Astrocyte (in vitro differentiated cells and primary cell): ENCODE measurements at regions not wholly inside any gene's neighbourhood (a gene's known extent, or its start where the extent isn't known, plus 50 kb on each side); places are given as distances from the start of the nearest gene placed in this dataset.

Source experiments
- CTCF ChIP-seq: IDR thresholded peaks from 2 replicates; pipeline ENCODE4 v1.5.1; 2011; ENCODE audit warnings: low read depth, mild to moderate bottlenecking, inconsistent platforms, low read length, moderate library complexity; ENCODE audit not compliant: insufficient read depth
- EZH2 ChIP-seq: IDR thresholded peaks from 2 replicates; pipeline ENCODE4 v1.6.1; 2012; ENCODE audit warnings: mild to moderate bottlenecking, low read length, inconsistent platforms; ENCODE audit not compliant: insufficient read depth

GRCh38 chr5:13263701-13264100 is 680.8 kb downstream of the DNAH5 start:
- TF ChIP-seq CTCF (no peak), EZH2 (no peak)
